ENCODE measurements at regions not wholly inside any gene's neighbourhood (a gene's known extent, or its start where the extent isn't known, plus 50 kb on each side); places are given as distances from the start of the nearest gene placed in this dataset.

- in situ Hi-C loops (cut with HindIII; ENCODE audit: low sequenced_read_pairs), result no loop called here
- no peak for TF ChIP-seq CTCF (IDR thresholded peaks at IDR 0.05; ENCODE audit: low read depth, low read length, missing control alignments)
- DNase-seq (ENCODE audit: low read depth), result no peak
- no peak overlapping the region for H3K4me3 ChIP-seq (ENCODE audit: low read depth, low read length)
Measured at GRCh38 chr2:239767021-239767905, 257.9 kb downstream of the NDUFA10 start.

- TF ChIP-seq CTCF (IDR thresholded peaks at IDR 0.05; ENCODE audit: low read depth, low read length, missing control alignments), result no peak
- DNase-seq (ENCODE audit: low read depth), result no peak
- no peak overlapping the region for H3K4me3 ChIP-seq (ENCODE audit: low read depth, low read length)
- in situ Hi-C loops (cut with HindIII; ENCODE audit: low sequenced_read_pairs), result no loop called here
Measured at GRCh38 chr2:239765911-239766310, 259.2 kb downstream of the NDUFA10 start.

- in situ Hi-C loops (cut with HindIII; ENCODE audit: low sequenced_read_pairs), result no loop called here
Measured at GRCh38 chr2:239765076-239765845, 259.9 kb downstream of the NDUFA10 start.

GRCh38 chr2:239763433-239764097 is 261.6 kb downstream of the NDUFA10 start:
- TF ChIP-seq CTCF (IDR thresholded peaks at IDR 0.05; ENCODE audit: low read depth, low read length, missing control alignments), result peak; percentile 4
- in situ Hi-C loops (cut with HindIII; ENCODE audit: low sequenced_read_pairs), result no loop called here
- no peak for DNase-seq (ENCODE audit: low read depth)
- no peak overlapping the region for H3K4me3 ChIP-seq (ENCODE audit: low read depth, low read length)

More at GRCh38 chr2:239765076-239765845, 259.9 kb downstream of the NDUFA10 start:
- no peak overlapping the region for H3K4me3 ChIP-seq (ENCODE audit: low read depth, low read length)
- no peak for DNase-seq (ENCODE audit: low read depth)
- no peak for TF ChIP-seq CTCF (IDR thresholded peaks at IDR 0.05; ENCODE audit: low read depth, low read length, missing control alignments)

GRCh38 chr2:239762655-239763269 is 262.4 kb downstream of the NDUFA10 start:
- in situ Hi-C loops (cut with HindIII; ENCODE audit: low sequenced_read_pairs), result no loop called here
- DNase-seq (ENCODE audit: low read depth), result no peak
- no peak overlapping the region for H3K4me3 ChIP-seq (ENCODE audit: low read depth, low read length)
- no peak for TF ChIP-seq CTCF (IDR thresholded peaks at IDR 0.05; ENCODE audit: low read depth, low read length, missing control alignments)

GRCh38 chr2:239762106-239762505 is 263.0 kb downstream of the NDUFA10 start:
- no peak for DNase-seq (ENCODE audit: low read depth)
- H3K4me3 ChIP-seq (ENCODE audit: low read depth, low read length), result no peak overlapping the region
- in situ Hi-C loops (cut with HindIII; ENCODE audit: low sequenced_read_pairs), result no loop called here
- TF ChIP-seq CTCF (IDR thresholded peaks at IDR 0.05; ENCODE audit: low read depth, low read length, missing control alignments), result no peak
